ENCODE measurements at regions not wholly inside any gene's neighbourhood (a gene's known extent, or its start where the extent isn't known, plus 50 kb on each side); places are given as distances from the start of the nearest gene placed in this dataset.
A peak's percentile ranks its signal among the peaks of the same experiment; 100 is the strongest.

GRCh38 chr16:50469121-50469743 lies 79.0 kb upstream of the NKD1 start:
- no peak for DNase-seq

DNA sequence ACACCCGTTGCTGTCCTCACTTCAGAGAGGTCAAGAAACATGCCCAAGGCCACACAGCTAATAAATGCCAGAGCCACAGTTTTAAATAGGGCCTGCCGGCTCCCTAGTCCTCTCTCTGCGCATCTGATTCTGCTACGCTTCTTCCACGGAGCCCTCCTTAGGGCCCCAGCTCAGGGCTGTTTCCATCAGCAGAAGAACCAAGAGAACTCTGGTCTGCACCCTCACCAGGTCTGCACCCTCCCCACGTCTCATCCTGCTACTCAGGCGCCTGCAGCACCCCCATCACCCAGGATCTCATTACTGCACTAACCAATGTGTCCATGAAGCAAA lies 79.5 kb upstream of the NKD1 start:
- no peak for DNase-seq

DNA sequence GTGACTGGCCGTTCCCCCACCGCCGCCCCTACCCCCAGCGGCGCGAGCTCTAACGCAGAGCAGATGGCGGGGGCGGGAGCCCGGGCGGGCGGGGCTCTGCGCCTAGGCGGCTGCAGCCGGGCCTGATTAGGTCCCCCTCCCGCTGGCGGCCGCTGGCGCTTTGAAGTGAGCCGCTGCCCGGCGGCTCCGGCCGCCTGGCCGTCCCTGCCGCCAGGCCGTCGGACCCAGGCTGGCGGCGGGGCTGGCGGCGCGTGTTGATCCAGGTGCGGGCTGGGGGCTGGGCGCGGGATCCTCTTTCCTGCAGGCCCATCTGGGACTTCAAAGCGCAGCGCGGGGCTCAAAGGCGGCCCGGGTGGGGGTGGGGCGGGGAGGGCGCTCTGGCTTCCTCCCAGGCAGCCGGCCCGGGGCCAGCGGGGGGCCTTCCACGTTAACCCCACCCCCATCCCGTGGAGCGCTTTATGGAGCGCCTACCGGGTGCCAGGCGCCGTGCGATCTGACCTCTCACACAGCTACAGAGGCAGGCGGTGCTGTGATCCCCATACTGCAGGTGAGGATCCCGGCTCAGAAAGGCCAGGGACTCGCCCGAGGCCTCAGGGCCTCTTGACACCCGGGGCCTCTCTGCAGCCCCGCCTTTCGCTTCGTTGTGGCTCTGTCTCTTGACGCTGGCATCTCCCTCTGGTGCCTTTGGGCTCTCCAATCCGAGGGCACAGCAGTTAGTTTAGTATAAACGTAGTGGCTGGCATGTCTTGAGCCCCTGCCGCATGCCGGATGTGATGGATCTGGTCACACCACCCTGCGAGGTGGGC lies 80.0 kb upstream of the NKD1 start:
- no peak for DNase-seq

GRCh38 chr16:50467559-50467942 lies 80.6 kb upstream of the NKD1 start:
- no peak for DNase-seq

- no peak for DNase-seq
Measured at GRCh38 chr16:50466170-50466569, 82.0 kb upstream of the NKD1 start.

DNA sequence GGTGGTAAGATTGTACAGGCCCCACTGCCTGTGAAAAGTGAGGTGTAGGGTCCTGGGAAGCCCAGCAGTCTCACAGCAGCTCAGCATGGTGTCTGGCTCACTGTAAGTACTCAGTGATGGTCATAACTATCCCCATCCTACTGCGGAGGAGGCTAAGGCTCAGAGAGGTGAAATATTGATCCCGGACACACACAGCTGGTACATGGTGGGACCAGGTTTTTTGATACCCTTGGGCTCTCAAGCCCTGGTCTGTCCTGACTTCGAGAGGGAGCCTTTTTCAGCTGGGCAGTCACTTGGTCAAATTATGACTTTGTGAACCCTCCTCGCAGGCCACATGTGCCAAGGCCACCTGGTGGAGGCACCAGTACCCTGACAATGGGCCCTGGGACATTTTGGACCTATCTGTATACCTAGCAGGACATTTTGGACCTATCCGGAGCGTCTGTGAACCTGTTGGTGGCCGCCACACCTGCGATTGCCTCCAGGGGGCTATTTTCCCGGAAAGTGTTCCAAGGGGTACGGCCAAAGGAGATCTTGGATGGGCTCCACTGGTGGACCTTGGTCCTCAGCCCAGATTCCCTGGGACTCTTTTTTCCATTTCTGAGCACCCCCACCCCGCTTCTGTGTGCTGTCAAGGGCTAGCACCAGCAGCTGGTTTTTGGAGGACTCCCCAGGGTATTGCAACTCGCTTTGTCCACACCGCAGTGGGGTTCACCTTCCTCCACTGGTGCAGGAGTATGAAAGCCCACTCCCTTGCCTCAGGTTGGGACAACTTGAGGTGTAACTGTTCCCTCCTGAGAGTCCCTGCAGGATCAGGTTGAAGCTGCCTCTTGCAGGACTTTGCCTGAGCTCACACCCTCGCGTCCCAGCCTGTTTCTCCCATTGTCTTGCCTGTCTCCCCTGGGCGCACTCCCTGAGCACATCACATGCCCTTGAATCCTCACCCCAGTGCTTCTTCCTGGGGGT lies 83.6 kb upstream of the NKD1 start:
- DNase-seq: no peak

DNA sequence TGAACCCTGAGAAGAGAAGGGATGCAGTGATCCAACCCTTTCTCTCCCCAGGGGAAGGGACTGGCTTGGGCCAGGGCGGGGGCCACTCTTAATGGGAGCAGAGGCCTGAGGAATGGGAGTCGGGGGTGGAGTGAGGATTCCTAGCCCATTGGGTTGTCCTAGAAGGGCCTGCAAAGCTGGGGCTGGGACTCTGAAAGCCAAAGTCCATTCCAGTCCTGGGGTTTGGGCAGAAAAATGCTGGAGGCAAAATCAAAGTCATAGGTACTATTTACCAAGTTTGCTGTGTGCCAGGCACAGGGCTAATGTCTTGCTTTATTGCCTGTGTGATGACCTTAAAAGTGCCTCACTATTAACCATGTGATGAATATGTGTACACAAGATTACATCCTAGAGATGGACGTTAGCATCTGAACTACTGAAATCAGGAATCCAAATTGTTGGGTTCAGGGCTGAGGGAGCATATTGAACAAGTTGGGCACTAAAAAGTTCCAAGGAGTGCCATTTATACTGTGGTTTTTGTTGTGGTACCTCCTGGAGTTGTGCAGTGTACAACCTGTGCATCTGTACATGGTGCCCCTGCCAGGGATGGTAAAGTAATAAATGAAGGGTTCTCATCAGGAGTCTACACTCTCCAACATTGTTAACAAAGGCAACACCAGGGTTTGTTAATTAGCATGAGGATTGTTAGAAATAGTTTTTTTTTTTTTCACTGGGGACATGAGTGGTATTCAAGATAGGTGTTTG lies 84.4 kb upstream of the NKD1 start:
- DNase-seq: no peak

GRCh38 chr16:50462793-50463507 lies 85.2 kb upstream of the NKD1 start:
- DNase-seq: no peak

GRCh38 chr16:50461400-50461760 lies 86.8 kb upstream of the NKD1 start:
- no peak for DNase-seq

DNA sequence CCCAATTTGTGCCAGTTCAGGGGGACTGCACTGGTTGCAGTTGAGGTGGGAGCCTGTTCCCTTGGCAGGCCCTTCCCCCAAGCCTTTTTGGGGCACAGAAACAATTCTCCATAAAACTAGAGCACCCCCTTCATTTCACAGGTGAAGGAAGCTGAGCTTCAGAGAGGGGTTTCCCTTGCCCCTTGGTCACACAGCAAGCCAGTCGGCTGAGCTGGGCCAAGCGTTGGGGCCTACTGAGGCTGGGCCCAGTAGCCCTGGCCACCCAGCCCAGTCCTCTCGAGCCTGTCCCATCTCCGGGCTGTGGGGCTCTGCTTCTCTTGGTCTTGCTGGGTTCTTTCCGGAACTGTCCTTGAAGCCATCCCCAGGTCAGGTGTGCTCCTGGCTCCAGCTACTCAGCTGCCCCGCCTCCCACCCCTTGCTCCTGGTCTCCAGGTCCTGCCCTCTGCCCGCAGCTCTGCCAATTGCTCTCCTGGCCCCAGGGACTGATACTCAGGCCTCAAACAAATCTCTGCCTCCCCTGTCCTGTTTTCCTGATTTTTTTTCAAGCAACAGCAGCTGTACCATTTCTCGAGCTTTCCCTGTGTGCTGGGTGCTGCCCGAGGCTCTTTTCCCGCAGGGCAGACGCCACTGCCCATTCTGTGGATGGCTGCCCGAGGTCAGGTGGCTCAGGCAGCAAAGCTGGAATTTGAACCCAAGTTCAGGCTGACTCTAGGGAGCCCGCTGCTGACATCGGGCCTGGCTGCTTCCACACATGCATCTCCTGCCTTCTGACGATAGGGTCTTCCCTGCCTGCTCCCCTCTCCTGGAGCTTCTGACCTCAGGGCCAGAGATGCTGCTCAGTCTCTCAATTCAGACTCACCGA lies 87.4 kb upstream of the NKD1 start:
- no peak for DNase-seq

DNA sequence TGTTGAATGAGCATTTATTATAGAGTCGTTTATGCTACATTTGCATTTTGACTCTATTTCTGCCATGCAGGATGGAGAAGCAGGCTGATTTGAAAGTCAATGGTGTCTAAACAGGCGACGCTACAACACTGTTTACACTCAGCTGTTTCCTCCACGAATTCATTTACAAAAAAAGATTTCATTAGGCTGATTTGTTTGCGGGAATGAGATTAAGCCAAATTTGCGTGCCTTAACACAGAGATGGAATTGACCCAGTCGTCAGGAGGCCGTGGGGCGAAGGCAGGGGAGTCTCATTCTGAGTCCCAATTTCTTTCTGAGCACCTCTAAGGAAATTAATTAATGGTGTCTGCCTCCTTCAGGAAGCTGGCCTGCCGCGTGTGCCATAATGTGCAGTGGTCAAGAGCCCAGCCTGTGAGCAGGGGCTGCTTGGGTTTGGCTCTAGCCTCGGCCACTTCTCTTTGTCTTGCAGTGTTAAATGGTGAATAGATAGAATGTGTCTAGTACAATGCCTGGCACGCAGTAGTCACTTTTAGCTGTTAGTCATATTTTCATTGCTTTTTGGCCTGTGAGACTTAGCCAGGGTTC lies 88.6 kb upstream of the NKD1 start:
- no peak for DNase-seq

DNA sequence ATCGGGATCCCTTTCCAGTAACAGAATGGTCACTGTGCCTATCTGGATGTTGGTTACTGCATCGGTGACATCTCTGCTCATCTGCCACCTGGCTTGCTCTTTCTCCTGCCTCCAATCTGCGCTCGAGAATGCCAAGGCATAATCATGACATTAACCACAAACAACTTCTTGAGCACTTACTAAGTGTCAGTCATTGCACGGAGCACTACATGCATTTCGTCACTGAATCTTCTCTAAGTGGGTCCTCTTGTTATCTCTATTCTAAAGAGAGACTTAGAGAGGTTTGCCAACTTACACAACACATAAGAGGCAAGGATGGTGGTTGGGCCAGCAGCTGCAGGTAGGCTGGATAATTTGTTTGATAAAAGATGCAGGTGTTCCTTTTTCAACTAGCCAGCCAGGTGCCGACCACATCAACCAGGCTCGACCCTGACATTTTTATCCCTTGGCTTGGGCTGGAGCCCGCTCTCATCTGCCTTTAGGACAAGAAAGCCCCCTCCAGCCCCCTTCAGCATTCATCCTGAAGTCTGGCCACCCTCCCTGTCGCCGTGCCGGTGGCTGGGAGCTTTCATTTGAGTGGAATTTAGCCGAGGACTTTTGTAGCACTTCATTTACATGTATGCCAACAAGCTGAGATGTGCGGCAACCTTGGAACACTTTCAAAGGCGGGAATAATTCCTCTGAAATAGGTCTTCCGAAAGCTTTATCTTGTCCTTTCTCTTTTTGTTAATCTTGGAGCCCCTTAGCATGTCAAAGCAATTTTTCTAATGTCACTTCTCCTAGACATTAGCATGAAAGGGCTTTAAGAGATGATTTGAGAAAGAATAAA lies 89.3 kb upstream of the NKD1 start:
- peak in 1 of 2 experiments; percentile 48 for DNase-seq

DNA sequence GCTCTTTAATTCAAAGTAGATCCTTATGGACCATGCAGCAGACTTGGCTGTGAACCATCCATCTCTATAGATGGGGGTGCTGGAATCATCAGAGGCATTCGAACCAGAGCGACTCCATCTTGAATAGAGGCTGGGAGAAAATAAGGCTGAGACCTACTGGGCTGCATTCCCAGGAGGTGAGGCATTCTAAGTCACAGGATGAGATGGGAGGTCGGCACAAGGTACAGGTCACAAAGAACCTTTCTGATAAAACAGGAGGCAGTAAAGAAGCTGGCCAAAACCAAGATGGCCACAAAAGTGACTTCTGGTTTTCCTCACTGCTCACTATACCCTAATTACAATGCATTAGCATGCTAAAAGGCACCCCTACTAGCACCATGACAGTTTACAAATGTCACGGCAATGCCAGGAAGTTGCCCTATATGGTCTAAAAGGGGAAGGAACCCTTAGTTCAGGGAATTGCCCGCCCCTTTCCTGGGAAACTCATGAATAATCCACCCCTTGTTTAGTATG lies 89.2 kb upstream of the BRD7 start:
- no peak for DNase-seq

DNA sequence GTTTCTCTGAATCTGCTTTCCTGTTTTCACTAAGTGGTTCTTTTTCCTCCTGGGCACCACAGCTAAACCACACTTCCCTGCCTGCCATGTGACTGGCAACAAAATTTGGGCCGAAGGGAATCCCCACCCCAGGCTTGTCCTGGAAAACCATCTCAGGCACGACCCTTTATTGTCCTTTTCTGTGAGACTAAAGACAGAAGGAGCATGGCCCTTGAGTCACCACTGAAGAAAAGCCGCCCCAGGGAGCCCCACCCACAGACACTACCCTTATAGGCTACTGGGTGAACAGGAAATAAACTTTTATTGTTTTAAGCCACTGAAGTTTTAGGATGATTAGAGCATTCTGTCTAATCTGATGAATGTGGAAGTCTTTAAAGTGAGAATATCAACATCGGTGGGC lies 88.6 kb upstream of the BRD7 start:
- DNase-seq: no peak

DNA sequence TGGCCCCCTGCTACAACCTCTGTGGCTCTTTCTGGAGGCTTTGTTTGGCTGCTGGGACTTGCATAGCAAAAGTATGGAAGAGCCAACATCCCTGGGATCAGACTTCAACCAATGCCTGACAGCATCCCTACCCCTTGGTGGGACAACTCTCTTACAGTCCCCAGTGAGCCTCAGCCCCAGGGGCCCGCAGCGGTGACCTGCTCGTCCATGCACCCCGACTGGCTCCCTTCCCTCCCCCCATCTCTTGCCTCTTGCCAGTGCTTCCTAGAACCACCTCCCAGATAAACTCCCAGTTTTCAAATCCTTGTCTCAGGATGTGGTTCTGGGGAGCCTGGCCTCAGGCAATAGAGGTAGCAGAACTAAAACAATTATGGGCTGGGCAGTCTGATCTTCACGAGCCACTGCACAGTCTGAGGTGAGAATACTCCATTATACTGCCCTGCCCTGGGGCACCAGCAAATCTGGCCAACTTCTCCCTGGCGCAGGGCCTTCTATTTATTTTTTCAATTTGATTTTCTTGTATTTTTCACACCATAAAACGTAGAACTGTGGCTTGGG lies 86.6 kb upstream of the BRD7 start:
- DNase-seq: no peak

DNA sequence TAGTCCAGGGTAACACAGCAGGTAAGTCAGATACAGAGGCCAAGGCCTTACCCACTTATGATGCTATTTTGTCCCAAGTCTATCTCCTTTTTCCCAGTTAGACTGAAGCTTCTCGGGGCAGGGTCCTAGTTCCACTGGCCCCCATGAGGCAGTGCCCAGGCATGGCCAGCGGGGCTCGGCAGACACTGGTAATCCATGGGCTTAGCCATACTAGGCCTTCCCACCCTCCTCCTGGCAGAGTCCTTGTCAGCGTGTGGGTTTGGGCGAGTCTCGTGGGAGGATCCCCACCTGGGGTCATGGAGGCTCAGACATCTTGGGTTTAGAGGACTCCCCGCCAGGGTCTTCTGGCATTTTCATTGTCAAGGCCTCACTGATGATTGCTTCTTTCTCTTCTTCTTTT lies 84.7 kb upstream of the BRD7 start:
- DNase-seq: no peak

DNA sequence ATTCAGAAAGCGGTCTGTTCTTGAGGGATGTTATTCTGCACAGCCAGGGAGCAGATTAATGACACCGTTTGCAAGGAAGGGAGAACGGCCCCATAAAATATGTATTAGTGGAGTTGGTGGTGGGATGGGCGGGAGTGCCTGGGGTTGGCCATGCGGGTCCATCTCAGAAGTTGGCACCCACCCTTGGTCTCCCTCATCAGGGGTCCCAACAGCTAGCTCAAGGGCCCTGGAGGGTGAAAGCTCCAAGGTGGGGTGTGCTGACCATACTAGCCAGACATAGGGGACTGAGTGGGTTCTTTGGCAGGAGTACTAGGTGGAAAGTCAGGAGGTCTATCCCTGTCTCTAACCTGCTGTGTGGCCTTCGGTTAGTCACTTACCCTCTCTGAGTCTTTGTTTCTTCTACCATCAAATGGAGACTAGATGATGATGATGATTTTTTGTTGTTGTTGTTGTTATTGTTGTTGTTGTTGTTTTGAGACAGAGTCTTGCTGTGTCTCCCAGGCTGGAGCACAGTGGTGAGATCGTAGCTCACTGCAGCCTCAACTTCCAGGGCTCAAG lies 83.2 kb upstream of the BRD7 start:
- no peak for DNase-seq

DNA sequence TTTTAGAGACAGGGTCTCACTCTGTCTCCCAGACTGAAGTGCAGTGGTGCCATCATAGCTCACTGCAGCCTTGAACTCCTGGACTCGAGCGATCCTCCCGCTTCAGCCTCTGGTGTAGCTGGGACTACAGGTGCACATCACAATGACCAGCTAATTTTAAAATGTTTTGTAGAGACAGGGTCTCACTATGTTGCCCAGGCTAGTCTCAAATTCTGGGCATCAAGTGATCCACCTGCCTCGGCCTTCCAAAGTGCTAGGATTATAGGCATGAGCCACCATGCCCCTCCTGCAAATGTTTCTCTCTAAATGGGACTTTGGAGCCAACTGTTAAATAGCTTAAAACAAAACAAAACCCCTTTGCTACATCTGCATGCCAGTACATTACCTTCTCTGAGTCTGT lies 82.2 kb upstream of the BRD7 start:
- no peak for DNase-seq

GRCh38 chr16:50449800-50450199 lies 81.0 kb upstream of the BRD7 start:
- no peak for DNase-seq
